GM19025 (cell line): ENCODE measurements at regions not wholly inside any gene's neighbourhood (a gene's known extent, or its start where the extent isn't known, plus 50 kb on each side); places are given as distances from the start of the nearest gene placed in this dataset.

Experiments
- ATAC-seq: cut with Tn5 transposase; IDR thresholded peaks from one replicate; pipeline ENCODE4 v1.9.1; 2021; ENCODE audit warnings: mild to moderate bottlenecking, low read depth, moderate library complexity; ENCODE audit not compliant: unreplicated experiment

DNA sequence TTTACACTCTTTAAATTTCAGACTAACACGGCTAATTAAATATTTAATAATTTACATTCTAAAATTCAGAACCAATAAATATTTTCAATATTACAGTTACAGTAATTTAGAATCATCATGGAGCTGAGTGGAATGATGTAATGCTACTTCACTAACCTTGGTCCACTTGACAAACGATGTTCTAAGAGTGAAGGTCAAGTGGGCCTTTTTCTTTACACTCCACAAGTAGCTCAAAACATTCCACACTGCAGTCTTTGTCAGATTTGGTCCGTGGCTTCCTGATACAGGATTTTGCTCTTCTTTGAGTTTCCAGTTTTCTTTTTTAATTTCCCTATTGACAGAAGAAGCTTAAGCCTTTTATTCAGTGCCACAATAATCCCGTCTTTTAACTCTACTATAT lies 164.6 kb upstream of the NRIP1 start:
- ATAC-seq, result no peak

DNA sequence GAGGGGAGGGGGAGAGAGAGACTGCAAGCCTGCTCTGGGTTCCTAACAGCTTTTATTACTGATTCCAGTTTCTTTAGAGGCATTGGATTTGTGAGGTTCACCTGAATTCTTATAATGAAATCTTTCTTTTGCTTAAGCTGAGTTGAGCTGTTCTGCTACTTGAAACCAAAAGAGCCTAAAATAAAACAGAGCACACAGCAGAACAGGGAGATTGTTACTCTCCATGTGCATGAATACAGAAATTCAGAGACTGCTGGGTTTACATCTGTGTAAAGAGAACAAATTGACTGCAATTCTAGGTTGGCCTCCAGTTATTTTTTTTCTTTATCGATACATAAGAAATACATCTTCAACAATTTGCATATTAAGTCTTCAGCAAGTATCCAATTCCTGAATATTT lies 168.8 kb upstream of the NRIP1 start:
- ATAC-seq, result no peak

DNA sequence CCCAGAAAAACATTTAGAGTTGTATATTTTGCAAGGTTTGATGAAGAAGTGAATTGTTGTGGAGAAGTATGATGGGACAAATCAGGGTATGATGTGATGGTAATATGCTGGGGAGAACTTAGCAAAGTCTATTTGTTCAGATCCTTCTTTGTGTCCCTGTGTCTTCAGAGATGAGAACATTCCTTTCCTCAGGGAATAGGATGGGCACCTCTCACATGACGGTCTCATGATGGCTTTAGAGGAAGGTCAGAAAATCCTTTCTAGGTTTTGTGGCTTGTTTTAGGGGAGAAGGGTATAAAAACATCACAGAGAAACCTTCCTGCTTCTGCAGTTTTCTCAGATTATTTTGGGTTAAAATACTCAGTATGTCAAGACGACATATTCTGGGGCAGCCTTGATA lies 171.3 kb upstream of the NRIP1 start:
- ATAC-seq, result no peak

DNA sequence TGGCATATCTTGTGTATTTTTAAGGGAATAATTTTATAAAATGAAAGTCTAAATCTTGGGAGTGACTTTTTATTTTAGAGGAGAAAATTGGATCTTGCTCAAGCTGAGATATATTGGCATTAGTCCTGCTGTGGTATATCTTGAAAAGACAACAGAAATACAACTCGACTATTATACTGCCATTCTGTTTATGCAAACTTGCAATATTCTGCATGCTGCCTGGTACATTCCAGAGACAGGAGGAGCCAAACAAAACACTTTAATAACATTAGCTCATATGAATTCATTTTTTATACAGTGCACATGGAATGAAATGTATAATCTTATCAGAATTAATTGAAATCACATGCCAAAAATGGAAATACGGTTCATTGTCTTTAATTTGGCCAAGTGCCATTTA lies 176.0 kb upstream of the NRIP1 start:
- ATAC-seq, result no peak

DNA sequence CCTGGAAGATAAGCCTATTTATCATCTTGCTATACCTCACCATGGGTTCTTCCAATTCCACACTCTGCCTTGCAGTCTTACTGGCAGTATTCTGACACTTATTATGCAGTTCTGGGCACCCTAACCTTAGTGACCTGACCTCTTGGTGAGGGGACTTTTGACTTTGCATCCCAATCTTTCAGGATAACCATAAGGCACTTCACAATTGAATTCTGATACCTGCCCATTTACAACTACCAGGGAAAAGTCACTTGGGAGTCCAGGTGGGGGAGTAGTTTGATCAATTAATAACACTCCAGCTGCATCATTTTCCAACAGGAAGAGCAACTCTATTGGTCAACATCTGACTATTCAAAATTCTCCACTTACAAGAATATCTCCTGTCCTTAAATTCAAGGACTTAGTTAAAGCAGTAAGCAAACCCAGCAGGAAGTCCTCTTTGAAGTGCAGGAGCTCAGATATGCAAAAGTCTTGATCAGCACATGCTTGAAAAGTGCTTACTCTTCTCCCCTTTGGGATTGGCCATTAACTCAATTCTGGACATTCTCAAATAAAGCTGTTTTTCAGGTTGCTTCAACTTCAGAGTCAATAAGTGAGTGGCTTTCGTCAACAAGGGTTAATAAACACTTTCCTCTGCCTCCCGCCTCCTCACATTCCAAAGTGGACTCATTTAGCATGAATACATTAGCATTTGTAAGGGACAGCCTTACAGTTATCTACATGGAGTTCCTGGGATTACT lies 177.4 kb upstream of the NRIP1 start:
- no peak for ATAC-seq

DNA sequence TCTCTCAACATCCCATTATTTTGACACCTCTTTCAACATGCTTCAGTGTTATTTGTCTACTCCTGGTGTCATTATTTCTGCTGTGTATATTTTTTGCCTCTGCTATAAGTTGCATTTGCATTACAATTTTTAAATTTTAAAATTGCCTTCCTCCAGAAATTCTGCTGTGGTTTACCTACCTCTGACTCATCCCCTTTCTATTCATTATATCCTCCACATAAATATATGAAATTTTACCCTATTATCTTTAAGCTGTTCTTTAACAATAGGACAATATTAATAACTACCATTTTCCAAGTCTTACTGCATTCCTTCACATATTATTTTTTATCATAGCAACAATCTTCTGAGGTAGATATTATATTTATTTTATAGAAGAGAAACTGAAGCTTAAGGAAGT lies 178.1 kb upstream of the NRIP1 start:
- no peak for ATAC-seq

DNA sequence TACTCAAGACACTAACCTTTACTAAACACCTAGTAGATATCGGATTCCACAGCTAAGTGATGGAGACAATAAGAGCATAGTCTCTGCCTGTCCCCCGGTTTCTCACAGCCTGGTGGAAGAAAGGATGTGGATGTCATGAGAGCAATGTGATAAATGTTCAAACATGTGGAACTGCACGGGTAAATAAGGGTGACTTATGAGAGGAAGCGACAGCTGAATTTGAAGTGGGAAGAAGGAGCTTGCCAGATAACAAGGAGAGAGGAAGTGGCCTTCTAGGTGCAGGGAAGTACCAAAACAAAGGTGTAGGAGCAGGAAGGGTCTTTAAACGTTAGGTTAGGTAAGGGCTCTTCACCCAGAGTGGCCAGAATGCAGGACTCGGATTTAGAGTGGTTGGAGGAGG lies 178.6 kb upstream of the NRIP1 start:
- ATAC-seq, result no peak

DNA sequence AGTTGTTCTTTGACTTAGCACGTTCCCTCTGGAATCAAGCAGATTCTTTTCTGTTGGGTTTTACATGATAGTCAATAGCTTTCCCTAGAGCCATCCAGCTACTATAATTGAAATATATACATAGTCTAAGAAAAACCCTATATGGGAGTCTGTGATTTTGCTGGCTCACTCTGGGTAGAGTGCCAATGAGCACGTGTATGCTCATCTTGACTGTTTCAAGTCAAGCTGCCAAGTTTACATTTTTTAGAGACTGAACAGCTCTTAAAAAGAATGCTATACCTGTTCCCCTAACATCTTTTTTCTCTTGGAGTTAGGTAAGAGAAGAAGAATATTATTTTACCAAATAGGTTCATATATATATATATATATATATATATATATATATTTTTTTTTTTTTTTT lies 182.8 kb upstream of the NRIP1 start:
- no peak for ATAC-seq

DNA sequence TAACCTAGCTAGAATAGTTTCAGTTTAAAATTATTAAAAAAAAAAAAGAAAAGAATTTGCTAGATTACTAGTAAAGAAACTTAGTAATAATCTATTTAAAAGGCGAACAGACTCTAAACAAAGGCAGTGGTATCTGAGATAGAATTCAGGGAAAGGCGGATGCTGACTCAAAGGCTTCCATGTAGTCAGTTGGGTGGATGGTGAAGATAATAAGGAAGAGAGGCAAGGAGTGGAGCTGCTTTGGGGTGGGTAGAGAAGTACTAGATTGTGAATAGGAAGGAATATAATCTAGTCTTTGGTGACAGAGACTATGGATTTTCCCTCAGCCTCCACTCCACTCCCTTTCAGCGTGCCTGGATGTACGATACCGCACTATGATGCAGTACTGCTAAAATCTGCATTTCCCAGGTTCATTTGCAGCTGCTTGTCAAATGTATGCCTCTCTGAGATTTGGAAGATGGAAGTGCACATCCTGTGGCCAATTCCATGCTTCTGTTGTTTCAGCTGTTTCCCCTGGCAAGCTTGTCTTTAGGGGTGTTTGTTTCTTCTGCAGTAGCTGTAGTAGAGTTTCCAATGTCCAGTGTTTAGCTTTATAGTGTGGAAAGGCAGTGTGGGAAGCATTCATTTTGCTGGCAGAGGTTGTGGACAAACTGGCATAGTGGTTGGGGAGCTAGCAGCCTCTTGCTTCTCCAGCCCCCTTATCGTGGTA lies 184.6 kb upstream of the NRIP1 start:
- ATAC-seq, result no peak

DNA sequence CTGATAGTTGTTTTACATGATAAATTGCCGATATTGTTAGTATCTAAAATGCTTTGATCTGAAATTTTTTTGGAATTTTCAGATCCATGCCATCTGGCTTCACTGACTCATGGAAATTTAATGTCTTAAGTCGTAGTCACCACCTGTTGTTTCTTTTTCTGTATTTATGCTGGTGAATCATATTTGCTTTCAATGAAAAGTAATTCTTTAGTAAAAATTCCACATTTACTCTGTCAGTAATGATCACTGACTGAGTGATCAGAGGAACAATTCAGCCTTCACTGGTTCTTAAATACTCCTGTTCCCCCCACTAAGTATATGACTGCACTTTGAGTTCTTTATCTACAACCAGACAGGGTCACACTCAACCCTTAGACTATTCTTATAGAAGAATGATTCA lies 185.6 kb upstream of the NRIP1 start:
- no peak for ATAC-seq

DNA sequence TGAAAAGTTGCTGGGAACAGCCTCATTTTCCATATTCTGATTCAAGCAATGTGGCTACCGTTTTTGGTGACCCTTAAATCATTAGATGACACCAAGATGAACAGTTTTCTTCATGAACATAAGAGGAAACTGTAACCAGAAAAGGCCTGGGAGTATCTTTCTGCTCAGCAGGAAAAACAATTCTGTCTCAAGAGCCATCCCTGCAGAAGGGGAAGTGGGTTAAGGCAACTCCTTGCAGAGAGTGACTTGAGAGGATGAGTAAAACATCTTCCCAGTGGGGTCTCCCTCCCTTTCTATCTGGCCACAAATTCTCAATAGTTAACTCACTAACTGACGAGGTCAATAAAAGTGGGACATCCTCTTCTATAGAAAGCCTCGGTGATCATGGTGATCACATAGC lies 187.6 kb upstream of the NRIP1 start:
- ATAC-seq, result no peak

DNA sequence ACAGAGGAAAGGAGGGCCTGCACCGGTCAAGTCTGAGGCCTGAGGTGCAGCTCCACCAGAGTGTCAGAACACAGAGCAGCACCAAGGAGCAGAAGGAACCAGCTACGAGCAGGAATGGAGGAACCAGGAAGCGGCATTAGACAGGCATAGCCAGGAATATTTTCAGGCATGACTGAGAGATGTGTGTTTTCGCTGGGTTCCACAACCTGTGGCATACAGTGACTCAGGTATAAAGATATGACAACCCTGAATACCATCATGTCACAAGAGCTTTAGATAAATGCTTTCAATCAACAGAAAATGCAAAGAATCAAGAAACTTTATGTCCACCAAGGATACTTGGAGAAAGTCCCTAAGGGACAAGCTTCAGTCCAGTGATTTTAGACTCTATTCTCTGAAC lies 189.3 kb upstream of the NRIP1 start:
- ATAC-seq, result no peak

DNA sequence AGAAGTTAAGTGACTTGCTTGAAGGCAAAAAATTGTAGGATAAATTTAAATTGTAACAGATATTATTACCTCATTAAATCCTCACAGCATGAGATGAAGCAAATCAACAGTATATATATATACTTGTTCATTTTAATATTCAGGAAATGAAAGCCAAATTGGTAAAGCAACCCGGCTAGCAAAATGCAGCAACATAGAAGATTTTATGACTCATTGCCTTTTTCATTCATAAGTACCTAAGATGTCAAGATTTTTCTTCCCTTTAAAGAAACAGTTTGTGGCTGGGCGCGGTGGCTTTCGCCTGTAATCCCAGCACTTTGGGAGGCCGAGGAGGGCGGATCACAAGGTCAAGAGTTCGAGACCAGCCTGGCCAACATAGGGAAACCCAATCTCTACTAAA lies 190.5 kb upstream of the NRIP1 start:
- ATAC-seq, result no peak

DNA sequence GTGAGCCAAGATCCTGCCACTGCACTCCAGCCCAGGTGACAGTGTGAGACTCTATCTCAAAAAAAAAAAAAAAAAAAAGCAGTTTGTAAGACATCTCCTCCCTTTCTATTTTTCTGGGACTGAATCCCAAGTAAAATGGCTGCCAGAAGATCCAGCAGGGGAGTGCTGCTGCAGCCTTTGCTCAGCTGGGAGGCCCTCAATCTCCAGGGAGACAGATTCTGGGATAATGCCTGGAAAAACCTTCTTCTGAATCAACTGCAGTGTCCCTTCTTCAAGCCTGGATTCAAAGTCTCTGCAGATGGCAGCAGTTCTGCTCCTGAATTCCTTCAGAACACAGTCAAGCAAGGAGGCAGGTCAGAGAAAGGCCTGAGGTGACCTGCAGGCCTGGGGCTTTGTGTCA lies 191.0 kb upstream of the NRIP1 start:
- ATAC-seq, result no peak

DNA sequence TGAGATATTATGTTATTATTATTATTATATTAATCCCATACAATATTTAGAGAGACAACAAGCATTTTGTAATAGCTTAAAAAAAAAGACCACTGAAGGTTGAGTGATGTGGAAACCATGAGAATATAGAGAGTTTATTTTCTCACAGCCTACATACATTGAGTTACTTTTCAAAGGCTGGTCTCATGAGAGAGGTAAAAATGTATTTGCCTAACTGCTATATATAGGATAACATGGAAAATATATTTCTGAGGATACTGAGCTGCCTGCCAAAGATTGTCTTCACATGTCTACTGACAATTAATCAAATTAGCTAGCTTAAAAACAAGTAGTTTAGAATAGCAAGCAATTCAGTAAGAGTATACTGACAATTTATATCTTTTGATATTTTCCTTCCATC lies 192.2 kb upstream of the NRIP1 start:
- ATAC-seq, result no peak

DNA sequence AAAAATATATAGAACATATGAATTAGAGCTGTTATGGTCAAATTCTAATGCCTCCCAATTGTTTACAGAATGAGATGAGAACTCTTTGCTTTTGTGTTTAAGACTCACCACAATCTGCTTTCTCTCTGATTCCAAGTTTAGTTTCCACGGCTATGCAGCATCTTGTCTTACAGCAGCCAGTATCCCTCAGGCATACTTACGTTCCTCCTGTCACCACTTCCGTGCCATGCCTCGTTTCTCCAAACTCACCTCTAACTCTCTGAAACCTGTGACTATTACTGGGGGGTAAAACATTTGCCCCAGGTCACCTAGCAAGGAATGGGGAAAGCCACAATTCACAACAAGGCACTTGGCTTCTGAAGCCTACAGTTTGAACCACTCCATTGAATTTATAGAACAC lies 192.8 kb upstream of the NRIP1 start:
- ATAC-seq, result no peak

DNA sequence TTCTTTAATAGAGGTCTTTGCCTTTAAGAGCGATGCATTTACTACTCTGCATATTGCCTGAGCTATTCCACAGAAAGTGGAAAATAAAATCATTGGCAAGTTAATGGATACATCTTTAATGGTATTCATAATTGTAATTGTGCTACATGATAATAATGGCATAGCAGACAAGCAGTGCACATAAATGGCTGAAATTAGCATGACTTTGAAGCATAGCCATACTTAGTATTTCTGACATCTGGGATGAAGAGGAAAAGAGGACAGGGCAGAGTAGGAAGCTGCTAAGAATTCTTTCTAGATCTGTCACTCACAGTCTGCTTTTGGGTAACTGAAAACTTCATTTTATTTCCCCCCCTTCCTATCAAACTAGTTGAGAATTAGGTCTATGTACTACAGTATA lies 195.0 kb upstream of the NRIP1 start:
- ATAC-seq, result no peak

DNA sequence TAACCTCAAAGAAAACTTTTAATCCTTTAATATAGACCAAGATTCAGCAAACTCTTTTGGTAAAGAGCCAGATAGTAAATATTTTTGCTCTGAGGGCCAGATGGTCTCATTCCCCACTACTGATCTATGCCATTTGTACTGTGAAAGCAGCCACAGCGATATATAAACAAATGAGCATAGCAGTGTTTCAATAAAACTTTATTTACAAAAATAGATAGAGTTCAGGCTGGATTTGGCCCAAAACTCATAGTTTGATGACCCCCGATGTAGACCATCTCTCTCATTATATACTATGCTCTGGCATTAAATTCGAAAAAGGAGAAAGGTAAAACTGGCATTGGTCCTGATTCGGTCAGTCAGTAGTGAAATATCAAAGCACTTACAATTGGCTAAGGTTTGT lies 195.8 kb upstream of the NRIP1 start:
- no peak for ATAC-seq

DNA sequence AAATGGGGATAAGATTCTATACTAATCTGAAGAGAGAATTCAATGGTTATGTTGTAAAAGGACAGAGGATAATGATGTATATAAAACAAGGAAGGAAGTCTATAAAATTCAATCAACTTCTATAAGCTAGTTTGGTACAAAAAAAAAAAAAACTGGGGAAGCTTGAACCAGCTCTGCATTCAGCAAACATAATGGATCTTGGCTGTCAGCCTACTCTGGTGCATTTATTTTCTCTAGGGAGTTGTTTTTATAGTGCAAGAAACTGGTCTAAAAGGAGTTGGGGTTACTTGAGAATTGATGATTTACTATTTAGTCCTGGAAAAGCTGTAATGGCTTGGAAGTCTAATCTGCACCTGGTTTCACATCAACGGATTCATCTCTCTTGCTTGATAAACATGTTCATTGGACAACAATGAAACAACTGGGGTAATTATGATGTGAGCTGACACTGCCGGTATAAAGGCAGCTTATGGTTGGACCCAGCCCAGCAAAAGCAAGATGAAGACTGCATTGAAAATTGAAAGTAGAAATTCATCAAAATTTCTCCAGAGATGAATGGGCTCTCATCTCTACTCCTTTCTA lies 199.4 kb upstream of the NRIP1 start:
- ATAC-seq, result no peak

DNA sequence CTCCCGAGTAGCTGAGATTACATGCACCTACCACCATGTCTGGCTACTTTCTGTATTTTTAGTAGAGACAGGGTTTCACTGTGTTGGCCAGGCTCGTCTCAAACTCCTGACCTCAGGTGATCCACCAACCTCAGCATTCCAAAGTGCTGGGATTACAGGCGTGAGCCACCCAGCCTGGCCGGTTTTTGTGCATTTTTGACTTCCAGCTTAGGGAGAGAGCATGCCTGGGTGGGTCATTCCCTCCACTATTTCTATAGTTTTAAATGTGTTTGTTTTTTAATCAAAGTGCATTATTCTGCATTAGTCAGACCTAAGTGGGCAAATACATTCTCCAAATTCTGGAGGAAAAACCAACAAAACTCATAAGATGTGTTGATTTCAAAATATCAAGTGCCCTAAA lies 207.4 kb upstream of the NRIP1 start:
- no peak for ATAC-seq

DNA sequence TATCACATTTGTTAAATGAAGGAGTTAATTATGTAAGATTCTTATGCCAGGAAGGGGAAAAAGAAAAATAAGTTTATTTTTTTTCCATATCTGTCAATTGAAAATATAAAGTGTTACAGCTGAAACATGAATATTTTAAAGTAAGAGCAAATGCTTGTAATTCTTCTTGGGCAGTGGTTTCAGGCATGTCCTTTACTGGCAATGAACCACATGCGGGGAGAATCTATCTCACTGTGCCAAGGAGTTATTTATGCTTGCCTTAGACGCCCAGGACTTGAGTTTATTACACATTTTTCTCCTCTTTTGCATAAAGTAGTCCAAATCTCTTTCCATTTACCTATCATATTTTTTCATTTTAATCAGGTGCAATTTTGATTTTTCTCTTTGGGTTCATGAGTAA lies 207.8 kb upstream of the NRIP1 start:
- ATAC-seq, result no peak

DNA sequence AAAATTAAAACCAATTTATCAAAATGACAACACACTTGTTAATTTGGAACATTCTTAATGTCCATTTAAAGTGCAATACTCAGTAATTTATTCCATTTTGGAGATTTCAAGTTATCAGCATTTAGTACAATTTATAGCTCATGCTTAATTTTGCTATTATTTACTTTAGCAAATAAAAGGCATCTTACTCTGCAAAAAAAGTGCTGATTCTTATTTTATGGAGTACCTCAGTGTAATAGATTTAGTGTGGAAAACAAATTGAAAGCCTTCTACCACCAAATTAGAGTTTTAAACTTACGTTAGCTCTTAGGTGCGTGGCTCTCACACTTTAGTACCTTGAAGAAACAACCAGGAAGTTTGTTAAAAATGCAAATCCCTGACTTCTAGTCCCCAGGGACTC lies 208.4 kb upstream of the NRIP1 start:
- no peak for ATAC-seq
